ENCODE measurements at regions not wholly inside any gene's neighbourhood (a gene's known extent, or its start where the extent isn't known, plus 50 kb on each side); places are given as distances from the start of the nearest gene placed in this dataset.

DNA sequence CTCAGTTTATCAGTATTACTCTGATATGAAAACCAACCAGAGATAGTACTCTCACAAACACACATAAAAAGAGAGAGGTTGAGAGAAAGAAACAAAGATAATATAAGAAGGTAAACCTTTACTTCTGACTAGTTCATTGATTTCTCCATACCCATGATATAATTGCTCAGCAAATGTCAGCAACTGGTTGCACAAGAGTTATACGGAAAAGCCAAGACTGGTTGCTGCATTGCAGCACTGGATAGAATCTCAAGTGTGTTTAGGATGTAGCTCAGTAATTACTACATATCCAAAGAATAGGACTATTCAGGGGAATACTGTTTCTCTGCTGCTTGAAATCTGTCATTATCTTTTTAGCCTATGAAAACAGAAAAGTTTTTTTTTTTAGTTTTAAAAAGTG, 1332.8 kb downstream of the OLFM4 start:
- no peak for ATAC-seq (ENCODE audit: insufficient read depth, low FRiP score)
- 87 to 89% methylated on average over 1 of the region's 1 CpG for WGBS, 2 donors

DNA sequence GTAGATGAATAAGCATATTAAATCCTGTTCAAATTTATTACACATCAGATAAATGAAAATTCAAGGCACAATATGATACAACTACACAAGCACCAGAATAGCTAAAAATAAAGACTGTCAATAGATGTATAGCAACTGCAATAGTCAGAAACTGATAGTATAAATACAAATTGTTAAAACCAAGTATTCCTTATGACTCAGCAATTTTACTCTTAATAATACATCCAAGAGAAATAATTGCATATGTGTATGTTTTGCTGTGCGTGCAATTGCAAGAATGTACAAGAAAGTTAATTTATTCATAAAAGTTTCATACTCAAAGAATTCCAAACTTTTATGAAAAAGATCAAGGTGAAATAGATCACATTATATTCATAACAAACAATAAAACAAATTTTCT, 1338.1 kb downstream of the OLFM4 start:
- DNase-seq (no peak), ATAC-seq (ENCODE audit: insufficient read depth, low FRiP score) (no peak)
- TF ChIP-seq, protein P1, sequence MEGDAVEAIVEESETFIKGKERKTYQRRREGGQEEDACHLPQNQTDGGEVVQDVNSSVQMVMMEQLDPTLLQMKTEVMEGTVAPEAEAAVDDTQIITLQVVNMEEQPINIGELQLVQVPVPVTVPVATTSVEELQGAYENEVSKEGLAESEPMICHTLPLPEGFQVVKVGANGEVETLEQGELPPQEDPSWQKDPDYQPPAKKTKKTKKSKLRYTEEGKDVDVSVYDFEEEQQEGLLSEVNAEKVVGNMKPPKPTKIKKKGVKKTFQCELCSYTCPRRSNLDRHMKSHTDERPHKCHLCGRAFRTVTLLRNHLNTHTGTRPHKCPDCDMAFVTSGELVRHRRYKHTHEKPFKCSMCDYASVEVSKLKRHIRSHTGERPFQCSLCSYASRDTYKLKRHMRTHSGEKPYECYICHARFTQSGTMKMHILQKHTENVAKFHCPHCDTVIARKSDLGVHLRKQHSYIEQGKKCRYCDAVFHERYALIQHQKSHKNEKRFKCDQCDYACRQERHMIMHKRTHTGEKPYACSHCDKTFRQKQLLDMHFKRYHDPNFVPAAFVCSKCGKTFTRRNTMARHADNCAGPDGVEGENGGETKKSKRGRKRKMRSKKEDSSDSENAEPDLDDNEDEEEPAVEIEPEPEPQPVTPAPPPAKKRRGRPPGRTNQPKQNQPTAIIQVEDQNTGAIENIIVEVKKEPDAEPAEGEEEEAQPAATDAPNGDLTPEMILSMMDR (IDR thresholded peaks at IDR 0.05; ENCODE audit: control extremely low read depth, extremely low read depth), result no peak
- no peaks in the 10 kb centered on the region for H3K36me3 ChIP-seq (ENCODE audit: control insufficient read depth in 4 of 4, insufficient read depth in 4 of 4, low read length in 4 of 4)
- H3K4me1 ChIP-seq (ENCODE audit: control insufficient read depth in 5 of 5, insufficient read depth in 5 of 5, low read length in 5 of 5), result no peaks in the 10 kb centered on the region
- H3K27ac ChIP-seq (ENCODE audit: low read depth in 1 of 2, low read length in 1 of 2), result no peak overlapping the region
- 50 to 93% methylated on average over 1 of the region's 1 CpG for WGBS, 2 donors
- H3K9ac ChIP-seq (ENCODE audit: insufficient read depth in 1 of 2, low read length in 2 of 2), result no peak overlapping the region
- no peak overlapping the region for H3K4me3 ChIP-seq
- H3K9me3 ChIP-seq (ENCODE audit: control insufficient read depth in 4 of 4, insufficient read depth in 3 of 4, low read length in 3 of 4), result no peaks in the 10 kb centered on the region
- H3K27me3 ChIP-seq (ENCODE audit: control insufficient read depth in 3 of 3, insufficient read depth in 3 of 3, low read length in 2 of 3), result no peaks in the 10 kb centered on the region

More for the DNA sequence above, 1332.8 kb downstream of the OLFM4 start:
- Histone ChIP-seq H3K4me3 (no peak overlapping the region), H3K4me1 (ENCODE audit: control insufficient read depth in 5 of 5, insufficient read depth in 5 of 5, low read length in 5 of 5) (no peaks in the 10 kb centered on the region), H3K27ac (ENCODE audit: low read depth in 1 of 2, low read length in 1 of 2) (no peak overlapping the region), H3K9me3 (ENCODE audit: control insufficient read depth in 4 of 4, insufficient read depth in 3 of 4, low read length in 3 of 4) (no peaks in the 10 kb centered on the region), H3K27me3 (ENCODE audit: control insufficient read depth in 3 of 3, insufficient read depth in 3 of 3, low read length in 2 of 3) (no peaks in the 10 kb centered on the region), H3K9ac (ENCODE audit: insufficient read depth in 1 of 2, low read length in 2 of 2) (no peak overlapping the region), H3K36me3 (ENCODE audit: control insufficient read depth in 4 of 4, insufficient read depth in 4 of 4, low read length in 4 of 4) (no peaks in the 10 kb centered on the region)
- TF ChIP-seq, protein P1 (IDR thresholded peaks at IDR 0.05; ENCODE audit: control extremely low read depth, extremely low read depth), result no peak
- no peak for DNase-seq

DNA sequence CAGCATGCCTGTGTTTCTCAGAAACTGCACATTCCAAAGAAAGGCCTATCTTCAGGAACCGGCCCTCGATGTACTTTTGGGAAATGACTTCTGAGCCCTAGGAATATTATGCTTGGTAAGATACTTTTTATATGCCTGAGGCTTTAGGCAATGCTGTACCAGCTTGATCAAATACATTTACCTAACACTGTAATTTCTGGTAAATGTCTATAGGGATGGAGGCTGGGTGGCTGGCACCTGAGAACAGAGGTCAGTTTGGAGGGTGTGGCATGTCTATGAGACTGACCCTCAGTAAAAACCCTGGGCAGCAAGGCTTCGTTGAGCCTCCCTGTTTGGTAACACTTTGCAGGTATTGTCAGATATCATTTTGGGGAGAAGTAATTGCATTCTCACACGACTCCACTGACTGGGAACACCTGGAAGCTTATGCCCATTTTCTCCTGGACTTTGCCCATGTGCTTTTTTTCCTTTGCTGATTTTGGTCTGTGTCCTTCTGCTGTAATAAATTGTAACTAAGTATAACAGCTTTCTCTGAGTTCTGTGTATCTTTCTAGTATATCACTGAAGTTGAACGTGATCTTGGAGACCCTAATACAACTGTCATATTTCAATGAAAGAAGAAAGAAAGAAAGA, 1339.1 kb downstream of the OLFM4 start:
- 65 to 85% methylated on average over 5 of the region's 5 CpGs for WGBS, 2 donors
- no peak for ATAC-seq (ENCODE audit: insufficient read depth, low FRiP score)
- Histone ChIP-seq H3K36me3 (ENCODE audit: control insufficient read depth in 4 of 4, insufficient read depth in 4 of 4, low read length in 4 of 4) (no peaks in the 10 kb centered on the region), H3K9me3 (ENCODE audit: control insufficient read depth in 4 of 4, insufficient read depth in 3 of 4, low read length in 3 of 4) (no peaks in the 10 kb centered on the region), H3K4me1 (ENCODE audit: control insufficient read depth in 5 of 5, insufficient read depth in 5 of 5, low read length in 5 of 5) (no peaks in the 10 kb centered on the region), H3K9ac (ENCODE audit: insufficient read depth in 1 of 2, low read length in 2 of 2) (no peak overlapping the region), H3K27ac (ENCODE audit: low read depth in 1 of 2, low read length in 1 of 2) (no peak overlapping the region), H3K4me3 (no peak overlapping the region), H3K27me3 (ENCODE audit: control insufficient read depth in 3 of 3, insufficient read depth in 3 of 3, low read length in 2 of 3) (no peaks in the 10 kb centered on the region)
- DNase-seq, result no peak
- TF ChIP-seq, protein P1 (IDR thresholded peaks at IDR 0.05; ENCODE audit: control extremely low read depth, extremely low read depth), result no peak

DNA sequence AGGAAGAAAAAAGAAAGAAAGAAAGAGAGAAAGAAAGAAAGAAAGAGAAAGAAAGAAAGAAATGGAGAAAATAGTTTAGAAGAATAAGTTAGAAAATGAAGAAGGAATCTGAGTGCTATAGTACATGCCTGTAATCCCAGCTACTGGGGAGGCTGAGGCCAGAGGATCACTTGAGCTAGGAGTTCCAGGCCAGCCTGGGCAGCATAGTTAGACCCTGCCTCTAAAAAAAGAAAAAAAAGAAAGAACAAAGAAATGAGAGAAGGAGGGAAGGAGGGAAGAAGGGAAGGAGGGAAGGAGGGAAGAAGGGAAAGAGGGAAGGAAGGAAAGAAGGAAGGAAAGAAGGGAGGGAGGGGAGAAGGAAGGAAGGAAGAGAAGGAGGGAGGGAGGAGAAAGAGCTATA, 1339.8 kb downstream of the OLFM4 start:
- Histone ChIP-seq H3K9ac (ENCODE audit: insufficient read depth in 1 of 2, low read length in 2 of 2) (no peak overlapping the region), H3K36me3 (ENCODE audit: control insufficient read depth in 4 of 4, insufficient read depth in 4 of 4, low read length in 4 of 4) (no peaks in the 10 kb centered on the region), H3K27ac (ENCODE audit: low read depth in 1 of 2, low read length in 1 of 2) (no peak overlapping the region), H3K4me1 (ENCODE audit: control insufficient read depth in 5 of 5, insufficient read depth in 5 of 5, low read length in 5 of 5) (no peaks in the 10 kb centered on the region), H3K9me3 (ENCODE audit: control insufficient read depth in 4 of 4, insufficient read depth in 3 of 4, low read length in 3 of 4) (no peaks in the 10 kb centered on the region), H3K27me3 (ENCODE audit: control insufficient read depth in 3 of 3, insufficient read depth in 3 of 3, low read length in 2 of 3) (no peaks in the 10 kb centered on the region), H3K4me3 (no peak overlapping the region)
- DNase-seq, result no peak
- ATAC-seq (ENCODE audit: insufficient read depth, low FRiP score), result no peak
- TF ChIP-seq, protein P1 (IDR thresholded peaks at IDR 0.05; ENCODE audit: control extremely low read depth, extremely low read depth), result no peak

Measured in lung (tissue), 11 donors.